ENCODE measurements at regions not wholly inside any gene's neighbourhood (a gene's known extent, or its start where the extent isn't known, plus 50 kb on each side); places are given as distances from the start of the nearest gene placed in this dataset.
"Not testable (repeated sequence)": the region's sequence is repeated elsewhere in the genome, so short reads cannot be mapped to it uniquely, and the experiment has no call there.

DNA sequence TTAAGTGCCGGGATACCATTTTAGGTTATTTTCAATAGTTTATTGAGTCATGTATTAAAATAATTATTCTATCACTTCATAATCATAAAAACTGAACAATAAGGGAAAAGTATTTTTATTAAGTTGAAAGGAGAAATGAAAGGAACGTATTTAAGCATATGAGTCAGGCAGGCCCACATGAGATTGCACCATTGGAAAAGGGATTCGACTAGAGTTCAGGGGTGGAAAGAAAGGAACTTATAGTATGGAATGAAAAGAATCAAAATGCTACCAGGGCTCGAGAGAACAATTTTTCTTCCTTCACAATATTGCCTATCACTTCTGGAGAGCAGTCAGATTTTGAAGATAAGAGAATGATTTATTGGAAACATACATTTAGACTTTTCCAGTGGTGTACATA is 516.5 kb upstream of the NETO1 start:
- no peak for DNase-seq

DNA sequence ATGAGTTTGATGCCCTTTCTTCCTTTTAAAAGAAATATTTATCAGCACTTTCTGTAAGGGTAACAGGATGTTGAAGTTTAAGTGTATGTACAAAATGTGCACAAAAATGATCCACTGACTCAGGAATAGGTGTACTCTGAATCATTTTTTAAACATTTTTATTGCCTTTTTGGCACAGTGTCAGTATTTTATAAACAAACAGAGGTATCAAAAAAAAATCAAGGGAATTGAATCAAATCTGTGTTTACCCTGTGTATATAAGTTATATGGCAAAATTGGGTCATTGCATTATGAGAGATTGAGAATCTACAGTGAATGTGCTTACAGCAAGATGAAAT is 513.9 kb upstream of the NETO1 start:
- no peak for DNase-seq

DNA sequence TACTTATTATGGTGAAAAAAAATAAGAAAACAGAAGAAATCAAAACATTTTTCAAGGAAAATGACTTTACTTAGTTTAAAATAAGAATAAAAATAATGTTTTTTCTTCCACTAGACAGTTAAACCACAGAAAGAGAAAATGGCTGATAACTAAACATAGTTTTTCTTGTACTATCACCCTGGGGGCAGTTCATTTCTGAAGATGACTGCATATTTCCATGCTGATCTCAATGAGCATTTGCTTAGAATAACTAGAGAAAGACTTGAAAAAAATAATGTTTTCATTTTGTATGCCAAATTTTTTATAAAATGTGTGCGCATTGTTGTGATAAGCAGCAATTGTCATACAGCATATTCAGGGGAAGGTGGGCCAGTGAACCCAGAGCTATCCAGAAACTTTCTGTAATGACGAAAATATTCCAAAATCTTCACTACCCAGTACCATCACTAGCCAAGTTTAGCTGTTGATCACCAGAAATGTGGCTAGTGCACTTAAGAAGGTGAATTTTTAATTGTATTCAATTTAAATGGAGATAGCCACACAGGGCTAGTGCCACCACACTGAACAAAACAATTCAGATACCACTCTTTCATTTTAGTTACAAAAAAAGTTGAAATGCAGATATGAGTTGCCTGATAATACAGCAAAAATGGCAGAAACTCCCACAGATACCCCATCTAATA is 513.4 kb upstream of the NETO1 start:
- no peak for DNase-seq

DNA sequence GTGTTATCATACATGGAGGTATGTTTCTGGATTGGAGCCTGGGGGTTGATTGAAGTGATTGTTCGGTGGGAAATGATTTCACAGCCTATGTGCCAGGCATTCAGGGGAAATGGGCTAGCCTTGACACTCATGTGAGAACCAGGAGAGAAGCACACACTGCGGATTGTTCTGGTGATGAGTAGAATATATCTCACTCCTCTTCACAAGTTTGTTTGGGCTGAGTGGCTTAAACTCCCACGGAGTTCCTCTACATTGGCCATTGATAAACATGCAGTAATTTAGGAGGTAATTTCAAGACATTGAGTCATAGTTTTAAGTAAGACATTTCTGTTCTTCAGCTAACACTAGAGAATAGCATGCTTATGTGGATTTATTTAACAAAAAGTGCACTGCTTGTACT is 498.9 kb upstream of the NETO1 start:
- no peak for DNase-seq

DNA sequence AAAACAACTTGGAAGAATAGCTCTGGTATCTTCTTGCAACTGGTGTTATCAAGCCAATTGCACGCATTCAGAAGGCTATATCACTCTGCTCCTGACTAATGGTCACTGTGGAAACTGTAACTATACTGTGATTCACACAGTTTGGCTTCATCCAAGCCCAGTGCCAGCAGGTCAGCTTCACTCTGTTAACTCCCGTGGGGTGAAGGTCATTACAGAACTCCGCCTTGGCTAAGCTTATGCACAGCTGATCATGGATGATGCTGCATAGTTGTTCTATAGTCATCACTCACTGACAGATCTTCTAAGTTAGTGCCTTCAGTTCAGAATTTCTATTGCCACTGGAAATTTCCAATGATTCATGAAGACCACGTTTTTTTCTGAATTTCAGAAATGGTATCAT is 497.2 kb upstream of the NETO1 start:
- DNase-seq, result no peak

DNA sequence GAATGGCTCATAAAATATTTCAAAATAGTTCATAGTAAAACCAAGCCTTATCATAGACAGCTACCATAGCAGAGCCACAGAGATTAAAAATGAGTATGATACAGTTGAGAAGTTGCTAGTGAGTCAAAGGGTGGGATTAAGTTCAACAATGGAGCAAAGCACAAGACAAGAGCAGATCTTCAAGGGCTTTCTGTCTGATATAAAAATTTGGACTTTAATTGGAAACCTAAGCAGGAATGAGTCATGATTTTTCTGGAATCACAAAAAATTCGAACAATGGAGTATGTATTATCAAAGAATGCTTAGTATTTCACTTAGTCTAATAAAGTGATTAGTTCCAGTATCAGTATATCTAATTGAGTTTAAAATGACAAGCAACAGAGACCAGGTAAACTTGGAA is 487.3 kb upstream of the NETO1 start:
- no peak for DNase-seq

GRCh38 chr18:73352546-73352945 is 484.8 kb upstream of the NETO1 start:
- no peak for DNase-seq

GRCh38 chr18:73340135-73340977 is 472.6 kb upstream of the NETO1 start:
- no peak for DNase-seq

DNA sequence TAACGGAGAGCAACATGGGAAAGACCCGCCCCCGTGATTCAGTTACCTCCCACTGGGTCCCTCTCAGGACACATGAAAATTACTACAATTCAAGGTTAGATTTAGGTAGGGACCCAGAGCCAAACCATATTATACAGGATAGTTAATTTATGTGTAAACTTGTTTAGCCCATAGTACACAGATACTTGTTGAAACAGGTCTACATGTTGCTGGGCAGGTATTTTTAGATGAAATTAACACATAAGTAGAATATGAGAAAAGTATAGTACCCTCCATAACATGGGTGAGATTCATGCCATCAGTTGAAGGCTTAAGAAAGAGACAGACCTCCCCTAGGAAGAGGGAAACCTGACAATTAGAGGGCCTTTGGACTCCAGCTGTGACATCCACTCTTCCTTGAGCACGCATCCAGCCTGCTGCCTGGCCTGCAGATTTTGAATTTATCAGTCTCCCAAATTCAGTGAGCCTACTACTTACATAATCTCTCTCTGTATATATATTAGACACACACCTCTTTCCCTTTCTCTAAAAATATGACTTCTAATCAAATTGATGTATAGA is 463.5 kb upstream of the NETO1 start:
- no peak for DNase-seq

- DNase-seq, result not testable (repeated sequence)
Observed at GRCh38 chr18:73330106-73330505, 462.3 kb upstream of the NETO1 start.

DNA sequence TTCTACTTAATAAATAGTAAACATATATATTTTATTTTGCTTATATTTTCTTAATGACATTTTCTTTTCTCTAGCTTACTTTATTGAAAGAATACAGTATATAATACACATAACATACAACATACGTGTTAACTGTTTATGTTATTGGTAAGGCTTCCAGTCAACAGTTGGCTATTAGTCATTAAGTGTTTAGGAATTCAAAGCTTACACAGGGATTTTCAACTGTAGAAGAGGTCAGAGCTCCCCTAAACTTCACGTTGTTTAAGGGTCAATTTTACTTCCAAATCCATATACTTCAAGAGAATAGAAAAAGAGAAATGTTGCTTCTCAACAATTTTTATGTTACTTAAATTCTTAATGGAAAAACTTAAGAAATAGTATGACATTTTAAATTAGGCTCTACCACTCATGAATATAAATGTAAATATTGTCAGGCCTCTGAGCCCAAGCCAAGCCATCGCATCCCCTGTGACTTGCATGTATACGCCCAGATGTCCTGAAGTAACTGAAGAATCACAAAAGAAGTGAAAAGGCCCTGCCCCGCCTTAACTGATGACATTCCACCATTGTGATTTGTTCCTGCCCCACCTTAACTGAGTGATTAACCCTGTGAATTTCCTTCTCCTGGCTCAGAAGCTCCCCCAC is 456.5 kb upstream of the NETO1 start:
- not testable (repeated sequence) for DNase-seq

DNA sequence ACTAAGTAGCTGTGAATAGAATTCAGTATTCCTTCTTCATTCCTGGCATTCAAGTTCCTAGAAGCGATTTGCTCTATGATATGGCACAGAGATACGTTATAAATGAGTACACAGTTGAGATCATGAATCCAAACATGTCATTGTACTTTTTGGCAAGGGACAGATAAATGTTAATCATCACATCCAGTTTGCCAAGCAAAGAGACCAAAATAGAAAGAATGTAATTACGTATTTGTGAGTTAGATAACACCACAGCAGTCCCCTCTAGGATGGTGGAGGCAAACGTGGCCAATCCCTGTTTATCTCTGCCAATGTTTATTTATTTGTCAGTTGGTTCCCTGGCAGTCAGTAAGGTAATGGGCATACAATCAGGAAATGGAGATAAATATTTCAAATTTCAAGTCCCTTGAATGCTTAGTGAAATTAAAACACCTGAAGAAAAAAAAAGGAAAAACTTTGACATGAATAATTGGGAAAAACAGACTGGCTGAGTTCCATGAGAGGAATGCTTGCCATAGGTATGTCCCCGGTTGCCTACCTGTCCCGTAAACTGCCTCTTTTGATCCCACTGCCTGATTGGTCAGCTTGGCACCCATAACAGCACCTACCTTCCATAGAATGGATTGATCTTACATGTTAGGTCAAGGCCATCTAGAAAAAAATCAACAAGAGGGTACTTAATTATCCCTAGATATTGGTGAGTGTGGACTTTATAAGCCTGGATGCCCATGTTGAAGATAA is 451.1 kb upstream of the NETO1 start:
- DNase-seq, result peak; percentile 3

DNA sequence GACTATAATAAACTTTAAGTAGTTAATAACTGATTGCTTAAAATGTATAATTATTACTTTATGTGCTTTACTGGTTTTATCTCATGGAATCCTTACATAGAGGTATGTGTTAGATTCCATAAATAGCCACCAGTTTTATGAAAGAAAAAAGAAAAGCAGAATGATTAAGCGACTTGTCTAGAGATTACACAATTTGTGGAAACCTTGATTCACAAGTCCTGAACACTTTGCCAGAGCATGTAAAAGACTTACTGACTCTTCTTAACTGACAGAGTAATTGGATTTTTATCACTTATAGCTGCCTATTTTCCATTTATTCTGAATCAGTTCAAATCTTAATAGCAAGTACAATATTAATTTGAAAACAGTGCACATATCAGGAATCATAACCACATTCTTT is 448.7 kb upstream of the NETO1 start:
- no peak for DNase-seq

DNA sequence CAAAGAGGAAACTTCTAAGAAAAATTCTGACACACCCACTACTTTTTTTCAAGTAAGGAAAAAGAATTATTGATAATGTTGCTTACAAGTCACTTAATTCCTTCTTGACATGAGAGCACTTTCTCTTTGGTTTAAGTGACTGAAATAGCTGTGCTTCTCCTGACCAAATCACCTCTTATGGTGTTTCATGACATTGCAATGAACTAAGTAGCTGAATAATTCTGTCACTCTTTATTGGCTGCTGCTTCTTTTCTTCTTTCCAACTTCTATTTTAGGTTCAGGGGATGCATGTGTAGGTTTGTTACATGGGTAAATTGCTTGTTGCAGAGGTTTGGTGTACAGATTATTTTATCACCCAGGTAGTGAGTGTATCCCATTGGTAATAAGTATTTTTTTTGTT is 447.6 kb upstream of the NETO1 start:
- DNase-seq, result no peak

DNA sequence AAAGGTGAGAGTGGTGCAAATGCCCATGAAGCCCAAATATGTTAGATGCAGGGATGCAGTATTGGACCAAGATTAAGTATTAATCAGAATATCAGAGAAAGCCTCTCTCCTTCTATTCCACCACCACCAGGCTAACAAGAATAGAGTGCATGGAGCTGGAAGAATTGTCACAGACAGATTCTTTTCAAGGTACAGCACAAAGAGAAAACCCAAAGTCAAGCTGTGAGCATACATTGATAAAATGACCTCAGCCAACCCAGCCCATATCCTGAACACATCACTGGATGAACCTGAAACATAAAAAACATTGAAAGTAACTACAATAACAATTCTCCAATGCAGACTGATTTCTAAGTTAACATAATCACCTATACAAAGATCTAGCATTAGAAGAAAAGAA is 445.7 kb upstream of the NETO1 start:
- no peak for DNase-seq

DNA sequence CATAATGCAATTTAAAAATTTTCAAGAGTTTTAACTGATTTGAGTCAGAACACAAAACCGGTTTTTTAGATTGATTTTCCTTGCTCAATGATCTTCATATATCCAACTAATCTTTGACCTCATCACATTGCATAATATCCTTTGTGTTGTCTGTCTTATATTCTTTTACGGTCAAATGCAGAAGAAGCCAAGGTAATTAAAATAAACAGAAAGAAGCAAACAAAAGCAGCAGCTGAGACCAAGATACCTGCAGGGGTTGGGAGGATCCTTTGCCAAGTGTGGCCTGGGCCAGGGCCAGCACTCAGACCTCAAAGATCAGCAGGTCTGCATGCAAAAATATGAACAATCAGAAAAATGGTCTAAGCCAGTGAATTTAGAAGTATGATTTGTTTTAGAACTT is 428.9 kb upstream of the NETO1 start:
- no peak for DNase-seq

- no peak for DNase-seq
Observed at GRCh38 chr18:73292156-73292555, 424.4 kb upstream of the NETO1 start.

- no peak for DNase-seq
Observed at GRCh38 chr18:73288813-73289212, 421.0 kb upstream of the NETO1 start.

GRCh38 chr18:73286584-73286983 is 418.8 kb upstream of the NETO1 start:
- no peak for DNase-seq

DNA sequence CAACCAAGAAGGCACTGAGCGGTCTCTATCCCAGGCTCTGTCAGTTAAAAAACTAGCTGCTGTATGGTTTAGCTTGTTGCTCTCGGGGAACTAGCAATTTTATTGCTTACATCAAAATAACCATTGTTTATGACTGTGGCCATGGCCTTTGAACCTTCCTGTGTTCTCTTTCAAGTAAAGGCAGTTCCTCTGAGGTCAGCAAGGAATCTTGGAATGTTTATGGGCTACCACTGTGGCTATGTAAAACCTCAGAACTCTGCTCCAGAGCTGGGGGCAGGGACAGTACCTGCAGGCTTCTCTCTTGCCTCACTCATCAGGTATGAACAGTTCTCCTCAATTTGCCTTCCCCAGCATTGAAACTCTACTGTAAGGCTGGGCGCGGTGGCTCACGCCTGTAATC is 416.0 kb upstream of the NETO1 start:
- DNase-seq, result no peak

- no peak for DNase-seq
Observed at GRCh38 chr18:73283032-73283431, 415.2 kb upstream of the NETO1 start.

GRCh38 chr18:73279498-73279897 is 411.7 kb upstream of the NETO1 start:
- no peak for DNase-seq

Measured in NCI-H2029 (cell line).